ENCODE measurements at regions not wholly inside any gene's neighbourhood (a gene's known extent, or its start where the extent isn't known, plus 50 kb on each side); places are given as distances from the start of the nearest gene placed in this dataset.

- intact Hi-C loops (cut with DNase I) = loop anchor here (5.0 to 10.0 kb wide), 8 partner anchors 192 to 764 kb away; no protein-coding TSS in a partner anchor
- Histone ChIP-seq H3K27me3 (peaks cover 0 to 48% (median 27%) of the 10 kb centered on the region in 7 donors), H3K9me3 (no peaks in the 10 kb centered on the region), H3K4me1 (no peaks in the 10 kb centered on the region), H3K36me3 (no peaks in the 10 kb centered on the region), H3K27ac (no peak overlapping the region), H3K4me3 (no peak overlapping the region)
- ATAC-seq (no peak), DNase-seq (no peak)
- 67 to 83% methylated on average over 3 of the region's 3 CpGs for WGBS, 2 donors
- no peak for TF ChIP-seq CTCF (IDR thresholded peaks at IDR 0.05)
Measured at GRCh38 chr7:31440511-31440910, 73.4 kb upstream of the ITPRID1 start.

- no peak for TF ChIP-seq CTCF (IDR thresholded peaks at IDR 0.05)
- H3K27ac ChIP-seq = no peak overlapping the region
- no peaks in the 10 kb centered on the region for H3K36me3 ChIP-seq
- no peaks in the 10 kb centered on the region for H3K4me1 ChIP-seq
- intact Hi-C loops (cut with DNase I) = loop anchor here (1.0 to 10.0 kb wide), 11 partner anchors 190 to 762 kb away; no protein-coding TSS in a partner anchor
- H3K9me3 ChIP-seq = peaks cover 0 to 3% (median 0%) of the 10 kb centered on the region in 11 donors
- 66 to 72% methylated on average over 4 of the region's 4 CpGs for WGBS, 2 donors
- ATAC-seq = no peak
- no peak for DNase-seq
- peaks cover 0 to 46% (median 27%) of the 10 kb centered on the region in 7 donors for H3K27me3 ChIP-seq
- H3K4me3 ChIP-seq = no peak overlapping the region
Measured at GRCh38 chr7:31442626-31443025, 71.3 kb upstream of the ITPRID1 start.

GRCh38 chr7:31443457-31443856, 70.4 kb upstream of the ITPRID1 start:
- peaks cover 0 to 5% (median 0%) of the 10 kb centered on the region in 11 donors for H3K9me3 ChIP-seq
- DNase-seq = no peak
- H3K4me3 ChIP-seq = no peak overlapping the region
- peak in 1 of 8 donors; percentile 28 for ATAC-seq
- peak; percentile 46 to 85 (median 78) for TF ChIP-seq CTCF (IDR thresholded peaks at IDR 0.05)
- no peaks in the 10 kb centered on the region for H3K4me1 ChIP-seq
- 0% methylated on average over 1 of the region's 1 CpG for WGBS, 2 donors
- peaks cover 0 to 45% (median 27%) of the 10 kb centered on the region in 7 donors for H3K27me3 ChIP-seq
- no peak overlapping the region for H3K27ac ChIP-seq
- no peaks in the 10 kb centered on the region for H3K36me3 ChIP-seq
- intact Hi-C loops (cut with DNase I) = loop anchor here (1.0 to 10.0 kb wide), 11 partner anchors 189 to 761 kb away; no protein-coding TSS in a partner anchor

- H3K4me1 ChIP-seq = no peaks in the 10 kb centered on the region
- WGBS, 2 donors = 39 to 56% methylated on average over 2 of the region's 2 CpGs
- intact Hi-C loops (cut with DNase I) = loop anchor here (5.0 to 10.0 kb wide), 8 partner anchors 188 to 761 kb away; no protein-coding TSS in a partner anchor
- H3K27ac ChIP-seq = no peak overlapping the region
- peaks cover 0 to 5% (median 0%) of the 10 kb centered on the region in 11 donors for H3K9me3 ChIP-seq
- no peak for DNase-seq
- H3K27me3 ChIP-seq = peaks cover 0 to 43% (median 27%) of the 10 kb centered on the region in 7 donors
- no peak for ATAC-seq
- H3K36me3 ChIP-seq = no peaks in the 10 kb centered on the region
- H3K4me3 ChIP-seq = no peak overlapping the region
- no peak for TF ChIP-seq CTCF (IDR thresholded peaks at IDR 0.05)
Measured at GRCh38 chr7:31444196-31444595, 69.7 kb upstream of the ITPRID1 start.
